Keratinocyte (primary cell): ENCODE measurements at regions not wholly inside any gene's neighbourhood (a gene's known extent, or its start where the extent isn't known, plus 50 kb on each side); places are given as distances from the start of the nearest gene placed in this dataset.

Experiments
- DNase-seq: peaks from one replicate; pipeline ENCODE4 v3.0.0-alpha.2; 2011; ENCODE audit warnings: low read depth, missing footprints, low spot score
- FAIRE-seq: peaks from 2 replicates; lab custom pipeline; 2011; peaks lifted over from hg19 to GRCh38; lab: Jason Lieb, UNC
- H2AFZ ChIP-seq: 2 replicates; pipeline ENCODE4 v1.6.0; 2012; ENCODE audit warnings: low read length, control low read depth, inconsistent platforms; ENCODE audit not compliant: control insufficient read depth
- H3K27ac ChIP-seq: 2 replicates; pipeline ENCODE4 v1.5.1; 2011; ENCODE audit warnings: low read length; ENCODE audit not compliant: control insufficient read depth, insufficient read depth
- H3K27me3 ChIP-seq: 3 replicates; pipeline ENCODE4 v1.6.0; 2011; ENCODE audit warnings: low read length; ENCODE audit not compliant: control insufficient read depth, insufficient read depth; ENCODE audit errors: extremely low read depth
- H3K36me3 ChIP-seq, 2 experiments: 2 replicates in 1 of 2; 3 replicates in 1 of 2; pipeline ENCODE4 v1.5.1; 2011; ENCODE audit warnings: low read length in 2 of 2, mild to moderate bottlenecking in 1 of 2; ENCODE audit not compliant: control insufficient read depth in 2 of 2, insufficient read depth in 2 of 2; ENCODE audit errors: extremely low read depth in 1 of 2
- H3K4me1 ChIP-seq: 3 replicates; pipeline ENCODE4 v1.5.1; 2011; ENCODE audit warnings: low read length; ENCODE audit not compliant: control insufficient read depth, insufficient read depth; ENCODE audit errors: extremely low read depth
- H3K4me2 ChIP-seq: 3 replicates; pipeline ENCODE4 v1.6.0; 2011; ENCODE audit warnings: low read depth, low read length; ENCODE audit not compliant: control insufficient read depth, insufficient read depth; ENCODE audit errors: extremely low read depth
- H3K4me3 ChIP-seq, 3 experiments: fragments of 200-600 bp in 1 of 3; sonication (generic) in 1 of 3; 2 replicates in 2 of 3; 3 replicates in 1 of 3; pipeline ENCODE4 v1.5.1; 2011 to 2016; ENCODE audit warnings: low read length in 3 of 3, mild to moderate bottlenecking in 3 of 3, control low read depth in 2 of 3, inconsistent platforms in 1 of 3, low read depth in 1 of 3, mixed read lengths in 1 of 3, mixed run types in 1 of 3, moderate library complexity in 1 of 3; ENCODE audit not compliant: control insufficient read depth in 2 of 3, insufficient read depth in 2 of 3; ENCODE audit errors: extremely low read depth in 1 of 3
- H3K79me2 ChIP-seq: 2 replicates; pipeline ENCODE4 v1.6.0; 2012; ENCODE audit warnings: low read length; ENCODE audit not compliant: control insufficient read depth, insufficient read depth
- H3K9ac ChIP-seq: 3 replicates; pipeline ENCODE4 v1.6.0; 2011; ENCODE audit warnings: low read length; ENCODE audit not compliant: control insufficient read depth, insufficient read depth; ENCODE audit errors: extremely low read depth
- H3K9me1 ChIP-seq: 3 replicates; pipeline ENCODE4 v1.6.0; 2011; ENCODE audit warnings: low read length; ENCODE audit not compliant: control insufficient read depth, insufficient read depth; ENCODE audit errors: extremely low read depth
- H3K9me3 ChIP-seq: 2 replicates; pipeline ENCODE4 v1.5.1; 2012; ENCODE audit warnings: low read depth, low read length; ENCODE audit not compliant: control insufficient read depth
- H4K20me1 ChIP-seq: 3 replicates; pipeline ENCODE4 v1.6.0; 2011; ENCODE audit warnings: low read length; ENCODE audit not compliant: control insufficient read depth, insufficient read depth; ENCODE audit errors: extremely low read depth
- CTCF ChIP-seq, 3 experiments: IDR thresholded peaks in 1 of 3; conservative IDR thresholded peaks in 1 of 3; optimal IDR thresholded peaks in 1 of 3; 2 replicates in 2 of 3; 3 replicates in 1 of 3; pipeline versions ENCODE3 to v1.5.1; 2011; ENCODE audit warnings: low read length in 3 of 3, mild to moderate bottlenecking in 3 of 3, moderate library complexity in 2 of 3, control low read depth in 1 of 3, inconsistent platforms in 1 of 3; ENCODE audit not compliant: insufficient read depth in 2 of 3; ENCODE audit errors: extremely low read depth in 1 of 3
- EZH2 ChIP-seq: IDR thresholded peaks from one replicate; pipeline ENCODE4 v1.6.1; 2012; ENCODE audit warnings: inconsistent platforms, mild to moderate bottlenecking, low read length, moderate library complexity
- dilution Hi-C: fragments of 300-500 bp; cut with MboI; formaldehyde crosslinking; loops from one replicate; pipeline ENCODE4 v1.7.0; 2020; ENCODE audit warnings: low sequenced_read_pairs; ENCODE audit not compliant: extremely low pct_ligation_motif_present

- Histone ChIP-seq H4K20me1 (peaks cover 14% of the 10 kb centered on the region), H3K9ac (peak overlapping the region; percentile 4)
Measured at GRCh38 chr12:124509300-124509675, 58.1 kb downstream of the NCOR2 start.

GRCh38 chr12:124508381-124509079 is 58.9 kb downstream of the NCOR2 start:
- Histone ChIP-seq H3K9me3 (no peaks in the 10 kb centered on the region), H2AFZ (no peak overlapping the region), H3K9ac (no peak overlapping the region), H3K4me1 (peaks cover 66% of the 10 kb centered on the region), H3K36me3 (peaks cover 0 to 4% of the 10 kb centered on the region in 2 experiments), H3K79me2 (peaks cover 77% of the 10 kb centered on the region), H4K20me1 (peaks cover 14% of the 10 kb centered on the region), H3K9me1 (peaks cover 2% of the 10 kb centered on the region), H3K27me3 (no peaks in the 10 kb centered on the region), H3K4me3 (no peak overlapping the region), H3K4me2 (peak overlapping the region; percentile 66), H3K27ac (no peak overlapping the region)
- FAIRE-seq = no peak
- DNase-seq = no peak
- dilution Hi-C loops = no loop called here
- TF ChIP-seq EZH2 (no peak), CTCF (optimal IDR thresholded peaks at IDR 0.05 in 1 of 3, IDR thresholded peaks at IDR 0.05 in 1 of 3, conservative IDR thresholded peaks at IDR 0.05 in 1 of 3; ENCODE audit: extremely low read depth in 1 of 3, insufficient read depth in 2 of 3, low read length in 3 of 3) (no peak)

More at GRCh38 chr12:124509300-124509675, 58.1 kb downstream of the NCOR2 start:
- peaks cover 2% of the 10 kb centered on the region for H3K9me1 ChIP-seq
- H3K36me3 ChIP-seq = peaks cover 4 to 6% of the 10 kb centered on the region in 2 experiments
- no peak for DNase-seq
- H3K4me3 ChIP-seq = no peak overlapping the region
- dilution Hi-C loops = no loop called here
- H3K79me2 ChIP-seq = peaks cover 77% of the 10 kb centered on the region
- H3K27ac ChIP-seq = peak overlapping the region; percentile 23
- TF ChIP-seq CTCF (optimal IDR thresholded peaks at IDR 0.05 in 1 of 3, IDR thresholded peaks at IDR 0.05 in 1 of 3, conservative IDR thresholded peaks at IDR 0.05 in 1 of 3; ENCODE audit: extremely low read depth in 1 of 3, insufficient read depth in 2 of 3, low read length in 3 of 3) (no peak), EZH2 (no peak)
- no peak for FAIRE-seq
- no peaks in the 10 kb centered on the region for H3K9me3 ChIP-seq
- peaks cover 71% of the 10 kb centered on the region for H3K4me1 ChIP-seq
- no peak overlapping the region for H2AFZ ChIP-seq
- peak overlapping the region; percentile 66 for H3K4me2 ChIP-seq
- H3K27me3 ChIP-seq = no peaks in the 10 kb centered on the region
